H1 (cell line): ENCODE measurements at regions not wholly inside any gene's neighbourhood (a gene's known extent, or its start where the extent isn't known, plus 50 kb on each side); places are given as distances from the start of the nearest gene placed in this dataset.

Experiments used
- CTCF ChIA-PET: fragments of 300-600 bp; sonication (Branson Sonifier 250); formaldehyde crosslinking; loops from one replicate; lab custom pipeline; 2021; ENCODE audit not compliant: partially characterized antibody; lab: Charles Lee
- POLR2A ChIA-PET: fragments of 300-600 bp; sonication (Branson Sonifier 250); formaldehyde crosslinking; loops from one replicate; lab custom pipeline; 2021; ENCODE audit warnings: inconsistent platforms; ENCODE audit not compliant: partially characterized antibody; lab: Charles Lee
- DNase-seq, 2 experiments: peaks; one replicate each; pipeline versions ENCODE4 v3.0.0 to v3.0.0-alpha.2; 2010 to 2022; ENCODE audit warnings: low spot score in 2 of 2, low read depth in 1 of 2, mixed read lengths in 1 of 2
- FAIRE-seq: peaks from 2 replicates; lab custom pipeline; 2011; peaks lifted over from hg19 to GRCh38; lab: Jason Lieb, UNC
- H2AFZ ChIP-seq: 2 replicates; pipeline ENCODE4 v1.8.1; 2012; ENCODE audit warnings: low read length, inconsistent platforms
- H2AK5ac ChIP-seq: 2 replicates; pipeline ENCODE4 v1.6.1; 2013; ENCODE audit warnings: low read depth, low read length
- H2BK120ac ChIP-seq: replicated peaks from 2 replicates; pipeline ENCODE3; 2013; ENCODE audit warnings: low read depth, low read length, inconsistent platforms
- H2BK12ac ChIP-seq: 2 replicates; pipeline ENCODE4 v1.6.1; 2013; ENCODE audit warnings: low read depth, low read length
- H2BK15ac ChIP-seq: 2 replicates; pipeline ENCODE4 v1.6.1; 2013; ENCODE audit warnings: low read length
- H2BK20ac ChIP-seq: 2 replicates; pipeline ENCODE4 v1.6.1; 2013; ENCODE audit warnings: low read length
- H2BK5ac ChIP-seq: 2 replicates; pipeline ENCODE4 v1.6.1; 2013; ENCODE audit warnings: low read depth, low read length
- H3K14ac ChIP-seq: 2 replicates; pipeline ENCODE4 v1.6.1; 2013; ENCODE audit warnings: inconsistent platforms; ENCODE audit not compliant: insufficient read length
- H3K18ac ChIP-seq: 2 replicates; pipeline ENCODE4 v1.6.1; 2013; ENCODE audit warnings: low read length; ENCODE audit errors: extremely low read depth
- H3K23ac ChIP-seq: 2 replicates; pipeline ENCODE4 v1.6.1; 2013; ENCODE audit warnings: inconsistent platforms; ENCODE audit not compliant: insufficient read length
- H3K23me2 ChIP-seq: 2 replicates; pipeline ENCODE4 v1.6.1; 2013; ENCODE audit warnings: low read depth, low read length
- H3K27ac ChIP-seq: 2 replicates; pipeline ENCODE4 v1.6.1; 2011; ENCODE audit warnings: low read depth, low read length, inconsistent platforms
- H3K27me3 ChIP-seq, 4 experiments: replicated peaks in 1 of 4; 1 replicate in 1 of 4; 2 replicates in 3 of 4; pipeline versions ENCODE4 v1.6.1 to v1.8.1; 2011 to 2013; ENCODE audit warnings: low read length in 3 of 4, mild to moderate bottlenecking in 3 of 4, inconsistent platforms in 2 of 4, mixed read lengths in 2 of 4, moderate library complexity in 1 of 4; ENCODE audit not compliant: control insufficient read depth in 3 of 4, insufficient read depth in 3 of 4; ENCODE audit errors: extremely low read depth in 1 of 4
- H3K36me3 ChIP-seq, 4 experiments: 2 replicates each; pipeline versions ENCODE4 v1.6.1 to v1.8.1; 2011 to 2013; ENCODE audit warnings: mild to moderate bottlenecking in 4 of 4, low read length in 3 of 4, moderate library complexity in 2 of 4, control low read depth in 1 of 4, inconsistent platforms in 1 of 4; ENCODE audit not compliant: insufficient read depth in 4 of 4, control insufficient read depth in 2 of 4
- H3K4ac ChIP-seq: replicated peaks from 2 replicates; pipeline ENCODE3; 2013; ENCODE audit warnings: low read length, low read depth, mixed read lengths, inconsistent platforms; ENCODE audit not compliant: insufficient read length
- H3K4me1 ChIP-seq, 4 experiments: replicated peaks in 1 of 4; 1 replicate in 1 of 4; 2 replicates in 3 of 4; pipeline versions ENCODE4 v1.6.1 to v1.8.1; 2011 to 2013; ENCODE audit warnings: low read length in 3 of 4, inconsistent platforms in 2 of 4, mixed read lengths in 1 of 4; ENCODE audit not compliant: insufficient read depth in 4 of 4, control insufficient read depth in 3 of 4
- H3K4me2 ChIP-seq, 2 experiments: 2 replicates each; pipeline versions ENCODE4 v1.6.1 to v1.8.1; 2011 to 2013; ENCODE audit warnings: low read depth in 2 of 2, low read length in 2 of 2, control low read depth in 1 of 2, inconsistent platforms in 1 of 2, mild to moderate bottlenecking in 1 of 2; ENCODE audit not compliant: insufficient read depth in 1 of 2
- H3K4me3 ChIP-seq, 4 experiments: fragments of 200-600, 300-600 bp in 1 of 4; sonication (generic), shearing (Covaris generic), sonication (Bioruptor Twin) in 1 of 4; 2 replicates each; pipeline versions ENCODE4 v1.5.1 to v1.8.1; 2011 to 2016; ENCODE audit warnings: low read length in 4 of 4, low read depth in 3 of 4, control low read depth in 2 of 4, inconsistent platforms in 2 of 4, mild to moderate bottlenecking in 2 of 4, mixed read lengths in 1 of 4, moderate library complexity in 1 of 4; ENCODE audit not compliant: insufficient read depth in 2 of 4; ENCODE audit errors: extremely low read depth in 1 of 4
- H3K56ac ChIP-seq: replicated peaks from 2 replicates; pipeline ENCODE3; 2013; ENCODE audit warnings: low read depth, mild to moderate bottlenecking, mixed read lengths, low read length, inconsistent platforms; ENCODE audit not compliant: insufficient read length
- H3K79me1 ChIP-seq: 2 replicates; pipeline ENCODE4 v1.6.1; 2013; ENCODE audit warnings: low read depth, low read length, control low read depth
- H3K79me2 ChIP-seq, 2 experiments: 2 replicates each; pipeline versions ENCODE4 v1.6.1 to v1.8.1; 2012 to 2013; ENCODE audit warnings: low read length in 2 of 2, mild to moderate bottlenecking in 2 of 2, inconsistent platforms in 1 of 2; ENCODE audit not compliant: insufficient read depth in 2 of 2, control insufficient read depth in 1 of 2
- H3K9ac ChIP-seq, 4 experiments: replicated peaks in 1 of 4; 1 replicate in 1 of 4; 2 replicates in 3 of 4; pipeline versions ENCODE4 v1.6.1 to v1.8.1; 2011 to 2013; ENCODE audit warnings: low read depth in 3 of 4, low read length in 3 of 4, control low read depth in 2 of 4, mild to moderate bottlenecking in 2 of 4, moderate library complexity in 2 of 4, inconsistent platforms in 1 of 4; ENCODE audit errors: extremely low read depth in 1 of 4
- H3K9me3 ChIP-seq, 2 experiments: 2 replicates each; pipeline versions ENCODE4 v1.6.1 to v1.8.1; 2012 to 2013; ENCODE audit warnings: mild to moderate bottlenecking in 2 of 2, moderate library complexity in 2 of 2, control low read depth in 1 of 2, inconsistent platforms in 1 of 2, low read depth in 1 of 2, low read length in 1 of 2, mixed read lengths in 1 of 2; ENCODE audit not compliant: insufficient read depth in 2 of 2
- H4K20me1 ChIP-seq, 2 experiments: replicated peaks in 1 of 2; 2 replicates each; pipeline versions ENCODE3 to v1.8.1; 2011 to 2013; ENCODE audit warnings: inconsistent platforms in 2 of 2, low read length in 2 of 2, mild to moderate bottlenecking in 1 of 2; ENCODE audit not compliant: insufficient read depth in 2 of 2, control insufficient read depth in 1 of 2
- H4K5ac ChIP-seq: 2 replicates; pipeline ENCODE4 v1.6.1; 2013; ENCODE audit warnings: low read length, low read depth, mixed read lengths, inconsistent platforms; ENCODE audit not compliant: insufficient read length
- H4K8ac ChIP-seq: 2 replicates; pipeline ENCODE4 v1.8.0; 2013; ENCODE audit warnings: mild to moderate bottlenecking, moderate library complexity, low read length, inconsistent platforms; ENCODE audit not compliant: insufficient read depth; ENCODE audit errors: extremely low read depth
- H4K91ac ChIP-seq: replicated peaks from 2 replicates; pipeline ENCODE3; 2013; ENCODE audit warnings: low read length, mixed read lengths, inconsistent platforms; ENCODE audit not compliant: insufficient read length
- BACH1 ChIP-seq: IDR thresholded peaks from 2 replicates; pipeline ENCODE4 v1.6.1; 2012; ENCODE audit warnings: low read length, improper control_type of control experiment
- GABPA ChIP-seq: IDR thresholded peaks from 2 replicates; pipeline ENCODE4 v1.6.1; 2011; ENCODE audit warnings: mild to moderate bottlenecking, low read length, moderate library complexity, borderline replicate concordance; ENCODE audit not compliant: insufficient read depth
- HDAC2 ChIP-seq, 2 experiments: fragments of 300-600 bp in 1 of 2; sonication (generic) in 1 of 2; IDR thresholded peaks; 2 replicates each; pipeline ENCODE4 v1.6.1; 2011 to 2012; ENCODE audit warnings: low read depth in 2 of 2, low read length in 2 of 2, mild to moderate bottlenecking in 2 of 2, moderate library complexity in 2 of 2, borderline replicate concordance in 1 of 2, inconsistent platforms in 1 of 2
- JUND ChIP-seq: IDR thresholded peaks from 2 replicates; pipeline ENCODE4 v1.6.1; 2011; ENCODE audit warnings: mild to moderate bottlenecking, improper control_type of control experiment, low read length
- SIN3A ChIP-seq, 2 experiments: IDR thresholded peaks in 1 of 2; conservative IDR thresholded peaks in 1 of 2; 2 replicates each; pipeline ENCODE4 v1.6.1; 2011 to 2012; ENCODE audit warnings: low read length in 2 of 2, improper control_type of control experiment in 1 of 2, low read depth in 1 of 2, mild to moderate bottlenecking in 1 of 2
- SIX5 ChIP-seq: IDR thresholded peaks from 2 replicates; pipeline ENCODE4 v1.6.1; 2011; ENCODE audit warnings: mild to moderate bottlenecking, low read depth, low read length
- WGBS, 2 experiments: shearing (Covaris generic) in 1 of 2; methylation state at CpG; one replicate each; pipeline versions ENCODE4 v1.1.6 to v1.1.7; 2013 to 2015; ENCODE audit warnings: low lambda C conversion rate in 2 of 2, mixed read lengths in 2 of 2, inconsistent platforms in 1 of 2, low coverage in 1 of 2, missing lambda C conversion rate in 1 of 2; ENCODE audit not compliant: insufficient replicate concordance in 2 of 2, insufficient coverage in 1 of 2, insufficient read length in 1 of 2; ENCODE audit errors: extremely low coverage in 1 of 2, missing lambda C conversion rate in 1 of 2; 5-methylcytosine and 5-hydroxymethylcytosine counted together

DNA sequence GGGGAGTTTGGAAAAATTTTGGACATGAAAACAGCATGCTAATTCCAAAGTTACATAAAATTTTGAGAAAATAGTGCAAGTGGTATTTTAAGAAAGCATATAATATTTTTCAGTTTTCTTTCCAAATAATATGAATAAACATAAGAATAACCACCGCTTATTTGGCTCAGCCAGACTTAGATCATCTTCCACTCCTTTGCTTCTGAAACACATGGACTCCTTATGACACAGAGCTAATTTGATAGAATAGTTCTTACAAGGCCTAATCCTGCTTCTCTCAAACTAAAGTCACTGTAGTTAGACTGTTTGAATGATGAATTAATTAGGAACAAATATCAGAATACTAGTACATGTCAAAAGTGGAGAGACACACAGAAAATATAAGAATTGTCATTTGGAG lies 165.5 kb downstream of the POSTN start:
- H3K4me3 ChIP-seq, result no peak overlapping the region
- ChIA-PET CTCF (interaction anchor here (0.5 kb wide), 1 partner anchor 602 kb away, joined by 6 read pairs; no protein-coding TSS in a partner anchor), POLR2A (no interaction called here)
- H2AFZ ChIP-seq, result no peak overlapping the region
- FAIRE-seq (no peak), DNase-seq (no peak)
- 92% methylated on average over 1 of the region's 1 CpG; no CpG with 5 or more reads in 1 of the 2 experiments for WGBS, 2 experiments
- no peak overlapping the region for H2BK15ac ChIP-seq
- H2AK5ac ChIP-seq, result no peak overlapping the region
- H3K4ac ChIP-seq, result no peak overlapping the region
- no peak overlapping the region for H3K4me2 ChIP-seq
- H2BK12ac ChIP-seq, result no peak overlapping the region
- no peak overlapping the region for H2BK120ac ChIP-seq
- H4K20me1 ChIP-seq, result no peaks in the 10 kb centered on the region
- no peak overlapping the region for H3K56ac ChIP-seq
- no peak overlapping the region for H3K9ac ChIP-seq
- no peak overlapping the region for H4K8ac ChIP-seq
- no peaks in the 10 kb centered on the region for H3K23me2 ChIP-seq
- no peak overlapping the region for H4K91ac ChIP-seq
- no peaks in the 10 kb centered on the region for H3K36me3 ChIP-seq
- no peaks in the 10 kb centered on the region for H3K4me1 ChIP-seq
- H2BK20ac ChIP-seq, result no peak overlapping the region
- no peak overlapping the region for H3K23ac ChIP-seq
- no peaks in the 10 kb centered on the region for H3K79me2 ChIP-seq
- peaks cover 0 to 2% (median 0%) of the 10 kb centered on the region in 4 experiments; a peak in 1 of 7 replicates for H3K27me3 ChIP-seq
- H3K79me1 ChIP-seq, result no peaks in the 10 kb centered on the region
- H2BK5ac ChIP-seq, result no peak overlapping the region
- no peaks in the 10 kb centered on the region for H3K9me3 ChIP-seq
- TF ChIP-seq GABPA (no peak), SIX5 (no peak), BACH1 (no peak), SIN3A (conservative IDR thresholded peaks at IDR 0.05 in 1 of 2, IDR thresholded peaks at IDR 0.05 in 1 of 2; ENCODE audit: low read depth in 1 of 2, low read length in 2 of 2) (no peak), JUND (no peak), HDAC2 (IDR thresholded peaks at IDR 0.05; ENCODE audit: borderline replicate concordance in 1 of 2, low read depth in 2 of 2, low read length in 2 of 2) (no peak)
- H3K14ac ChIP-seq, result no peak overlapping the region
- no peak overlapping the region for H3K18ac ChIP-seq
- H3K27ac ChIP-seq, result no peak overlapping the region
- H4K5ac ChIP-seq, result no peak overlapping the region
